Right lobe of liver (tissue), 6 donors: ENCODE measurements at regions not wholly inside any gene's neighbourhood (a gene's known extent, or its start where the extent isn't known, plus 50 kb on each side); places are given as distances from the start of the nearest gene placed in this dataset.

Source experiments
- ATAC-seq, 4 donors: fragments of 200-7000 bp; cut with Tn5 transposase; one replicate each; pipeline ENCODE4 v1.9.1; 2020; ENCODE audit warnings: mild to moderate bottlenecking in 4 of 4, moderate library complexity in 4 of 4
- DNase-seq, 3 donors: peaks; one replicate each; pipeline ENCODE4 v3.0.0-alpha.2; 2020
- H3K27ac ChIP-seq, 3 donors: fragments of 200-600 bp; one replicate each; pipeline ENCODE4 v1.8.0; 2022
- H3K27me3 ChIP-seq, 2 donors: fragments of 200-600 bp; one replicate each; pipeline ENCODE4 v1.8.0; 2022
- H3K36me3 ChIP-seq, 4 donors: fragments of 200-600 bp; sonication (generic) in 1 of 4; one replicate each; pipeline versions ENCODE4 v1.5.1 to v1.8.0; 2017 to 2022; ENCODE audit warnings: control low read depth in 1 of 4
- H3K4me1 ChIP-seq, 4 donors: fragments of 200-600 bp; sonication (generic) in 1 of 4; one replicate each; pipeline versions ENCODE4 v1.5.1 to v1.8.0; 2017 to 2022; ENCODE audit warnings: control low read depth in 1 of 4
- H3K4me3 ChIP-seq, 3 donors: fragments of 200-600 bp; one replicate each; pipeline ENCODE4 v1.8.0; 2022
- H3K9me3 ChIP-seq, 4 donors: fragments of 200-600 bp; sonication (generic) in 1 of 4; one replicate each; pipeline versions ENCODE4 v1.5.1 to v1.8.0; 2017 to 2022; ENCODE audit warnings: control low read depth in 1 of 4
- POLR2A ChIP-seq: fragments of 450-650 bp; IDR thresholded peaks from one replicate; pipeline ENCODE4 v1.6.1; 2017; ENCODE audit warnings: antibody characterized with exemption, mild to moderate bottlenecking
- WGBS: methylation state at CpG from one replicate; pipeline ENCODE4 v1.1.6; 2018; ENCODE audit warnings: low coverage, low lambda C conversion rate; ENCODE audit not compliant: insufficient coverage; ENCODE audit errors: missing lambda C conversion rate; 5-methylcytosine and 5-hydroxymethylcytosine counted together
- intact Hi-C, 2 donors: fragments of 100-400 bp; cut with DNase I; formaldehyde crosslinking; loops; one replicate each; pipeline versions ENCODE4 v1.11.2 to v1.14.1; 2022
- TF ChIP-seq, protein P1 (sequence below), 4 donors: fragments of 200-600 bp in 3 of 4; fragments of 450-650 bp in 1 of 4; IDR thresholded peaks; one replicate each; pipeline versions ENCODE4 v1.5.1 to v1.8.0; 2016 to 2022; ENCODE audit warnings: antibody characterized with exemption in 4 of 4, mild to moderate bottlenecking in 2 of 4
- donor health status: DM: no; HTN: yes; CAD: no.
- donor health status: DM: no; HTN: no; CAD: no.
- donor health status: DM: no; HTN: no; CAD: no.
- donor health status: DM: no; HTN: yes; CAD: no.
- donor health status: DM: no; HTN: yes; CAD: no.

DNA sequence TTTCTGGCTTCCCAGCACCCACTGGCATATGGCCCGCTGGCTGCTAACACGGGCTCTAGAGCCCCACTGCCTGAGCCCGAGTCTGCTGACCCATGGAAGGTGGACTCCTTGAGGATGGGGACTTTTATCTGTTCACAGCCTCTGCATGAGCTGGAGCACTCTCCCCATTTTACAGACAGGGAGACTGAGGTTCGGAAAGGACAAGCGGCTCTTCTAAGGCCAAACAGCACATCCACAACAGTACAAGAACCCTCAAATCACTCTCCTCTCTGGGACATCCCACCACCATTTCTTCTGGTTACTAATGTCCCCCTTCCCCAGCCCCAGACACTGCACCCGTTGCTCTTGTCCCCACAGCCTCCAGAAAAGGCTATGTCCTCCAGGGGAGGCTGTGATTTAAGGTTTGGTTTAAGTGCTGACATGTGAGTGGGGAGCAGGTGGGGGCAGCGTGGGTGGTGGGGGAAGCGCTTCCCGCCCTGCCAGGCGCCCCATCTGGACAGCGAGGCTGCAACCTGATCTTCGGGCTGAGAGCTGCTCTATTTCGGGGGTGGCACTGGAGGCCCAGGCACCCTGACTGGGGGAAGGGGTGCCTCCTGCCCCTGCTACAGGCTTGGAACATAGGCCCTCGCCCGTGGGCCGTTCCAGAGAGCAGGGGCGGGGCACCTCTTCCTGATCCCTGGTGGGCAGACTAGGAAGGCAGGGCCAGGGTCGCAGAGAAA, 104.8 kb upstream of the WNT4 start:
- Histone ChIP-seq H3K27ac (no peak overlapping the region), H3K27me3 (peaks cover 0 to 21% of the 10 kb centered on the region in 2 donors), H3K4me1 (no peaks in the 10 kb centered on the region), H3K9me3 (no peaks in the 10 kb centered on the region), H3K4me3 (no peak overlapping the region), H3K36me3 (no peaks in the 10 kb centered on the region)
- intact Hi-C loops: no loop called here
- WGBS: 62% methylated on average over 4 of the region's 18 CpGs
- no peak for DNase-seq
- TF ChIP-seq, protein P1, sequence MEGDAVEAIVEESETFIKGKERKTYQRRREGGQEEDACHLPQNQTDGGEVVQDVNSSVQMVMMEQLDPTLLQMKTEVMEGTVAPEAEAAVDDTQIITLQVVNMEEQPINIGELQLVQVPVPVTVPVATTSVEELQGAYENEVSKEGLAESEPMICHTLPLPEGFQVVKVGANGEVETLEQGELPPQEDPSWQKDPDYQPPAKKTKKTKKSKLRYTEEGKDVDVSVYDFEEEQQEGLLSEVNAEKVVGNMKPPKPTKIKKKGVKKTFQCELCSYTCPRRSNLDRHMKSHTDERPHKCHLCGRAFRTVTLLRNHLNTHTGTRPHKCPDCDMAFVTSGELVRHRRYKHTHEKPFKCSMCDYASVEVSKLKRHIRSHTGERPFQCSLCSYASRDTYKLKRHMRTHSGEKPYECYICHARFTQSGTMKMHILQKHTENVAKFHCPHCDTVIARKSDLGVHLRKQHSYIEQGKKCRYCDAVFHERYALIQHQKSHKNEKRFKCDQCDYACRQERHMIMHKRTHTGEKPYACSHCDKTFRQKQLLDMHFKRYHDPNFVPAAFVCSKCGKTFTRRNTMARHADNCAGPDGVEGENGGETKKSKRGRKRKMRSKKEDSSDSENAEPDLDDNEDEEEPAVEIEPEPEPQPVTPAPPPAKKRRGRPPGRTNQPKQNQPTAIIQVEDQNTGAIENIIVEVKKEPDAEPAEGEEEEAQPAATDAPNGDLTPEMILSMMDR (IDR thresholded peaks at IDR 0.05): no peak
- no peak for TF ChIP-seq POLR2A
- ATAC-seq: no peak

DNA sequence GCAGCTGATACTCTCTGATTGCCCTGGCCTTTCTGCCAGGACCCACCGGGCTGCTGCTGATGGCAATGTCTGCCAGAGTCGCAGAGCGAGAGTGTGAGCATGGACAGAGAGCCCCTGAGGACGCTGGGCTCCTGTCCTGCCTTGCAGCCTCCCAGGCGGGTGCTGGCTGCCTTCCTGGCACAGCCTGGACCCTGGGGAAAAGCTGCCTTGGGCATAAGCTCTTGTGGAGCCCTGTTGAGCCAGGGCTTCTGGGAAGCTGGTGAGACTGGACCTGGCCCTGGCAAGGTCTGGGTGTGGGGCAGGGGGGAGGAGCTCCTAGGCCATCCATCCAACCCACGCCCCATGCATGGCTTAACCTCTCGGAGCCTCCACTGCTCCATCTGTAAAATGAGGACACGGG, 105.8 kb upstream of the WNT4 start:
- H3K4me3 ChIP-seq: no peak overlapping the region
- H3K9me3 ChIP-seq: no peaks in the 10 kb centered on the region
- no CpG with 5 or more reads among the region's 8 CpGs for WGBS
- H3K36me3 ChIP-seq: no peaks in the 10 kb centered on the region
- H3K4me1 ChIP-seq: no peaks in the 10 kb centered on the region
- peak in 1 of 4 donors; percentile 7 for ATAC-seq
- H3K27ac ChIP-seq: no peak overlapping the region
- no peak for DNase-seq
- peaks cover 0 to 22% of the 10 kb centered on the region in 2 donors for H3K27me3 ChIP-seq
- TF ChIP-seq POLR2A: no peak
- TF ChIP-seq, protein P1 (IDR thresholded peaks at IDR 0.05): no peak
- intact Hi-C loops: no loop called here

DNA sequence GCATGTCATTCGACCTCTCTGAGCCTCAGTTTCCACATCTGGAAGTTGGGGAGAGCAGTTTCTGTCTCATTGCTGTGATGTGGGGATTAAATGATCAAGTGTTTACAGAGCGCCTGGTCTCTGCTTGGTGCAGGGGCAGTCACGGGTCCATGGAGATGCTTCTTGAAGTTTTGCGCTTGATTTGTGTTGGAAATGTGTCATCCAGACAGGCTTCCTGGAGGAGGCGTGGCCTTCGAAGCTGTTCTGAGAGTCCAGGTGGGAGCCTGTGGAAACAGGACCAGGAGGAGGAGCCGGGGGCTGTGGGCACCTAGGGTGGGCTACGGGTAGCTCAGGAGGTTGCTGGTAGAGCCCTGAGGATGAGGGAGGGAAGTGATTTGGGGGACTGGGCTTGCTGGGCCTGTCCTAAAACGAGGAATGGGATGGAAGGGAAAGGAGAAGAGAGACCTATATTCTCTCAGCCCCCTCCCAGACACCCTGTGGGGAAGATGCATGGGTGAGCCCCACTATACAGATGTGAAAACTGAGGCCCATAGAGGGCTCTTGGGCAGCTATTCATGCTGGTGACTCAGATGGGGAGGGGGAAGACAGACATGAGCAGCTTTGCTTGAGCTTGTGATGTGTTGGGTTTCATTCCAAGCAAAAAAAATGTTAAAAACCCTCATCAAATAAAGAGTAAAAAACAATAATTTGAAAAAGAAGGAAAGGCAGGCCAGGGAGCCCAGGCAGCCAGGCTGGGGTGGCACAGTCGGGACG, 107.2 kb upstream of the WNT4 start:
- H3K4me1 ChIP-seq: no peaks in the 10 kb centered on the region
- 36% methylated on average over 8 of the region's 11 CpGs for WGBS
- TF ChIP-seq POLR2A: no peak
- TF ChIP-seq, protein P1 (IDR thresholded peaks at IDR 0.05): no peak
- DNase-seq (no peak), ATAC-seq (no peak)
- H3K36me3 ChIP-seq: no peaks in the 10 kb centered on the region
- intact Hi-C loops: no loop called here
- H3K4me3 ChIP-seq: no peak overlapping the region
- no peak overlapping the region for H3K27ac ChIP-seq
- H3K9me3 ChIP-seq: no peaks in the 10 kb centered on the region
- H3K27me3 ChIP-seq: peaks cover 0 to 28% of the 10 kb centered on the region in 2 donors

DNA sequence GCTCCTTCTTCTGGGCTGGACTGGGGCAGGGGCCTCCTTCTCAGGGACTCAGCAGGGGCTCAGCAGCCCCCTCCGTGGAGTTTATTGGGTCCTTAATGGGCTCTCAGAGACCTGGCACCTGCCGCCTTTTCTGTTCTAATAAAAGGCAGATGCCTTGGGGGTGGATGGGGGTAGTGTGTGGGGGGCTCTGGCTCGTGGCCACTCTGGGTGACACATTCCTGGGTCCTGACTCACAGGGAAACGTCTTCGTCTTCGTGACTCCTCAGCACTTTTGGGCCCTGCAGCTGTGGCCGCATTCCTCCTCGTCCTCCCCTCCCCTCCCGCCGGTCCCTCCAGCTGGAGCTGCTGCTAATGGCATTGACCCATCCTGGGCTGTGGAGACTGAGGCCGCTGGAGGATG, 107.8 kb upstream of the WNT4 start:
- peak in 1 of 4 donors; percentile 18 for ATAC-seq
- Histone ChIP-seq H3K27me3 (peaks cover 0 to 29% of the 10 kb centered on the region in 2 donors), H3K4me1 (no peaks in the 10 kb centered on the region), H3K9me3 (no peaks in the 10 kb centered on the region), H3K4me3 (no peak overlapping the region), H3K27ac (no peak overlapping the region), H3K36me3 (no peaks in the 10 kb centered on the region)
- no peak for DNase-seq
- 36% methylated on average over 7 of the region's 11 CpGs for WGBS
- TF ChIP-seq POLR2A: no peak
- TF ChIP-seq, protein P1 (IDR thresholded peaks at IDR 0.05): no peak
- intact Hi-C loops: no loop called here
